ENCODE measurements at regions not wholly inside any gene's neighbourhood (a gene's known extent, or its start where the extent isn't known, plus 50 kb on each side); places are given as distances from the start of the nearest gene placed in this dataset.

DNA sequence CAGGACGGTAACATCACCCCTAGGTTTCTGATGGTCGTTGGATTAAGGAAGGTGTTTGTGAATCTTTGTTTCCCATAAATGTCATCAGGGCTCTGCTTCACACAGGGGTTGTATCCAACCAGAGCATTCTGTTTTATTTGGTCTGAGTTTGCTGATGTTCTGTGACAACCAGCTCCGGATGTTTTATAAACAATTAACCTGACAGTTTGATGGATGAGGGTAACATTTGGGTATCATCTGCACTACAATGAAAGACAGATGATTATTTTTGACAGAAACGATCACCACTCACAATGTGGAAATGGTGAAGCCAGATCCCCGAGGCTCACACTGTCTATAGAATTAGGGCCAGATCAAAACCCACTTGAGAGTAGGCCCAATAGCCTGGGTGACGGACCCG, 107.1 kb downstream of the CDC42EP3 start:
- H3F3A ChIP-seq (ENCODE audit: insufficient read depth, low read length, poor library complexity, severe bottlenecking): no peaks in the 10 kb centered on the region
- H3K9me3 ChIP-seq (ENCODE audit: low read length): no peaks in the 10 kb centered on the region
- no peaks in the 10 kb centered on the region for H3K9me2 ChIP-seq (ENCODE audit: insufficient read depth, low read length)
- H3K27me3 ChIP-seq (ENCODE audit: insufficient read depth, low read depth, low read length): no peaks in the 10 kb centered on the region
- TF ChIP-seq, protein P1, sequence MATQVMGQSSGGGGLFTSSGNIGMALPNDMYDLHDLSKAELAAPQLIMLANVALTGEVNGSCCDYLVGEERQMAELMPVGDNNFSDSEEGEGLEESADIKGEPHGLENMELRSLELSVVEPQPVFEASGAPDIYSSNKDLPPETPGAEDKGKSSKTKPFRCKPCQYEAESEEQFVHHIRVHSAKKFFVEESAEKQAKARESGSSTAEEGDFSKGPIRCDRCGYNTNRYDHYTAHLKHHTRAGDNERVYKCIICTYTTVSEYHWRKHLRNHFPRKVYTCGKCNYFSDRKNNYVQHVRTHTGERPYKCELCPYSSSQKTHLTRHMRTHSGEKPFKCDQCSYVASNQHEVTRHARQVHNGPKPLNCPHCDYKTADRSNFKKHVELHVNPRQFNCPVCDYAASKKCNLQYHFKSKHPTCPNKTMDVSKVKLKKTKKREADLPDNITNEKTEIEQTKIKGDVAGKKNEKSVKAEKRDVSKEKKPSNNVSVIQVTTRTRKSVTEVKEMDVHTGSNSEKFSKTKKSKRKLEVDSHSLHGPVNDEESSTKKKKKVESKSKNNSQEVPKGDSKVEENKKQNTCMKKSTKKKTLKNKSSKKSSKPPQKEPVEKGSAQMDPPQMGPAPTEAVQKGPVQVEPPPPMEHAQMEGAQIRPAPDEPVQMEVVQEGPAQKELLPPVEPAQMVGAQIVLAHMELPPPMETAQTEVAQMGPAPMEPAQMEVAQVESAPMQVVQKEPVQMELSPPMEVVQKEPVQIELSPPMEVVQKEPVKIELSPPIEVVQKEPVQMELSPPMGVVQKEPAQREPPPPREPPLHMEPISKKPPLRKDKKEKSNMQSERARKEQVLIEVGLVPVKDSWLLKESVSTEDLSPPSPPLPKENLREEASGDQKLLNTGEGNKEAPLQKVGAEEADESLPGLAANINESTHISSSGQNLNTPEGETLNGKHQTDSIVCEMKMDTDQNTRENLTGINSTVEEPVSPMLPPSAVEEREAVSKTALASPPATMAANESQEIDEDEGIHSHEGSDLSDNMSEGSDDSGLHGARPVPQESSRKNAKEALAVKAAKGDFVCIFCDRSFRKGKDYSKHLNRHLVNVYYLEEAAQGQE (IDR thresholded peaks at IDR 0.05; ENCODE audit: borderline replicate concordance): no peak
- peak; percentile 54 for TF ChIP-seq EP300 (conservative IDR thresholded peaks at IDR 0.05; ENCODE audit: poor library complexity, severe bottlenecking)
- TF ChIP-seq POLR2AphosphoS5 (IDR thresholded peaks at IDR 0.05): peak; percentile 42
- no peak for TF ChIP-seq TAF1 (IDR thresholded peaks at IDR 0.05; ENCODE audit: low read depth)
- H3K4me2 ChIP-seq (ENCODE audit: low read length): no peak overlapping the region
- H2AFZ ChIP-seq (ENCODE audit: low read depth, low read length): no peak overlapping the region
- H3K9ac ChIP-seq (ENCODE audit: low read length): no peak overlapping the region
- H3K36me3 ChIP-seq (ENCODE audit: insufficient read depth, low read length): no peaks in the 10 kb centered on the region
- no peaks in the 10 kb centered on the region for H4K20me1 ChIP-seq (ENCODE audit: insufficient read depth)
- H3K27ac ChIP-seq (ENCODE audit: low read length): no peak overlapping the region
- no peaks in the 10 kb centered on the region for H3K79me2 ChIP-seq (replicated peaks; ENCODE audit: insufficient read depth, low read length)
- no peak overlapping the region for H3K4me3 ChIP-seq (ENCODE audit: low read length)

DNA sequence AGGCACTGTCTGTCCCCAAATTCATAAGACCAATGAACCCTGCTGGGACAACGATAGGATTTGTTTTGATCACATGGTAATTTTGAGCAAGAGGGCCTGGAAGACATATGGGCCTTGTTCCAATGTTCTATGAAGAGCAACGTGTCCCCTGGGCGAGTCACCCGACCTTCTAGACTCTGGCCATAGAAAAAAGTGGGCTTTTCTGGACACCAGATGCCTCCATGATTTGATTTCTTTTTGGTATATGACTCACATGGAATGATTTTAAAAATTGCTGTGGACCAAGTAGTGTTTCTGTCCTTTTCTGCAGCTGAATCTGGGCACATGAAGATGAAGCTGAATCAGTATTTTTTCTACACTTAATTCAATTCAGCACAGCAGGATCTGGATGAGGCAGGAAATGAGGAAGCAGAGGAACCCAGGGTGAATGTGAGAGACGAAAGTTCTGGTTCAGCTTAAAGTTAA, 104.9 kb downstream of the CDC42EP3 start:
- H3K27me3 ChIP-seq (ENCODE audit: insufficient read depth, low read depth, low read length): no peaks in the 10 kb centered on the region
- H3K4me3 ChIP-seq (ENCODE audit: low read length): no peak overlapping the region
- no peaks in the 10 kb centered on the region for H3K9me3 ChIP-seq (ENCODE audit: low read length)
- no peaks in the 10 kb centered on the region for H3F3A ChIP-seq (ENCODE audit: insufficient read depth, low read length, poor library complexity, severe bottlenecking)
- no peak overlapping the region for H3K9ac ChIP-seq (ENCODE audit: low read length)
- TF ChIP-seq SMC3 (conservative IDR thresholded peaks at IDR 0.05; ENCODE audit: poor library complexity) (no peak), TAF1 (IDR thresholded peaks at IDR 0.05; ENCODE audit: low read depth) (no peak), EZH2 (IDR thresholded peaks at IDR 0.05; ENCODE audit: borderline replicate concordance, insufficient read depth, low read length, poor library complexity, severe bottlenecking) (no peak), EP300 (conservative IDR thresholded peaks at IDR 0.05; ENCODE audit: poor library complexity, severe bottlenecking) (no peak), MXI1 (conservative IDR thresholded peaks at IDR 0.05; ENCODE audit: poor library complexity, severe bottlenecking) (no peak), RAD21 (conservative IDR thresholded peaks at IDR 0.05) (no peak), POLR2AphosphoS5 (IDR thresholded peaks at IDR 0.05) (no peak)
- TF ChIP-seq, protein P1 (IDR thresholded peaks at IDR 0.05; ENCODE audit: borderline replicate concordance): no peak
- TF ChIP-seq, protein P2, sequence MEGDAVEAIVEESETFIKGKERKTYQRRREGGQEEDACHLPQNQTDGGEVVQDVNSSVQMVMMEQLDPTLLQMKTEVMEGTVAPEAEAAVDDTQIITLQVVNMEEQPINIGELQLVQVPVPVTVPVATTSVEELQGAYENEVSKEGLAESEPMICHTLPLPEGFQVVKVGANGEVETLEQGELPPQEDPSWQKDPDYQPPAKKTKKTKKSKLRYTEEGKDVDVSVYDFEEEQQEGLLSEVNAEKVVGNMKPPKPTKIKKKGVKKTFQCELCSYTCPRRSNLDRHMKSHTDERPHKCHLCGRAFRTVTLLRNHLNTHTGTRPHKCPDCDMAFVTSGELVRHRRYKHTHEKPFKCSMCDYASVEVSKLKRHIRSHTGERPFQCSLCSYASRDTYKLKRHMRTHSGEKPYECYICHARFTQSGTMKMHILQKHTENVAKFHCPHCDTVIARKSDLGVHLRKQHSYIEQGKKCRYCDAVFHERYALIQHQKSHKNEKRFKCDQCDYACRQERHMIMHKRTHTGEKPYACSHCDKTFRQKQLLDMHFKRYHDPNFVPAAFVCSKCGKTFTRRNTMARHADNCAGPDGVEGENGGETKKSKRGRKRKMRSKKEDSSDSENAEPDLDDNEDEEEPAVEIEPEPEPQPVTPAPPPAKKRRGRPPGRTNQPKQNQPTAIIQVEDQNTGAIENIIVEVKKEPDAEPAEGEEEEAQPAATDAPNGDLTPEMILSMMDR (IDR thresholded peaks at IDR 0.05; ENCODE audit: poor library complexity, severe bottlenecking): no peak
- H2AFZ ChIP-seq (ENCODE audit: low read depth, low read length): no peak overlapping the region
- no peaks in the 10 kb centered on the region for H4K20me1 ChIP-seq (ENCODE audit: insufficient read depth)
- H3K79me2 ChIP-seq (replicated peaks; ENCODE audit: insufficient read depth, low read length): no peaks in the 10 kb centered on the region
- no peak overlapping the region for H3K4me2 ChIP-seq (ENCODE audit: low read length)
- no peaks in the 10 kb centered on the region for H3K9me2 ChIP-seq (ENCODE audit: insufficient read depth, low read length)
- no peaks in the 10 kb centered on the region for H3K36me3 ChIP-seq (ENCODE audit: insufficient read depth, low read length)
- H3K27ac ChIP-seq (ENCODE audit: low read length): no peak overlapping the region
